SU-DHL-6 (cell line): ENCODE measurements at regions not wholly inside any gene's neighbourhood (a gene's known extent, or its start where the extent isn't known, plus 50 kb on each side); places are given as distances from the start of the nearest gene placed in this dataset.

Experiments used
- H2AFZ ChIP-seq: fragments of 200-600 bp; sonication (generic); 2 replicates; pipeline ENCODE4 v1.6.1; 2014; ENCODE audit warnings: low read depth, mild to moderate bottlenecking, moderate library complexity, mixed read lengths, antibody characterized with exemption, low read length; ENCODE audit not compliant: severe bottlenecking
- H3F3A ChIP-seq: fragments of 200-600 bp; shearing (Covaris generic); 2 replicates; pipeline ENCODE4 v1.6.0; 2016; ENCODE audit warnings: antibody characterized with exemption, mild to moderate bottlenecking; ENCODE audit not compliant: insufficient read depth
- H3K27ac ChIP-seq: fragments of 200-600 bp; sonication (generic); 2 replicates; pipeline ENCODE4 v1.5.1; 2016; ENCODE audit warnings: low read depth, mild to moderate bottlenecking, low read length, moderate library complexity, mixed read lengths
- H3K27me3 ChIP-seq: fragments of 200-600 bp; sonication (generic), shearing (Covaris generic); 2 replicates; pipeline ENCODE4 v1.6.0; 2014; ENCODE audit warnings: mild to moderate bottlenecking, low read length
- H3K36me3 ChIP-seq: fragments of 200-600 bp; sonication (generic); 2 replicates; pipeline ENCODE4 v1.6.1; 2014; ENCODE audit warnings: mild to moderate bottlenecking, low read length, mixed read lengths
- H3K4me2 ChIP-seq: fragments of 300-600, 200-600 bp; shearing (Covaris generic), sonication (generic); 2 replicates; pipeline ENCODE4 v1.6.0; 2014; ENCODE audit warnings: low read length, low read depth, mild to moderate bottlenecking; ENCODE audit not compliant: poor library complexity, severe bottlenecking
- H3K4me3 ChIP-seq: fragments of 200-600 bp; sonication (generic); 2 replicates; pipeline ENCODE4 v1.5.1; 2014; ENCODE audit warnings: antibody characterized with exemption, low read length, mild to moderate bottlenecking, mixed read lengths; ENCODE audit not compliant: insufficient read depth, poor library complexity, severe bottlenecking
- H3K79me2 ChIP-seq: fragments of 200-600 bp; sonication (generic); 2 replicates; pipeline ENCODE4 v1.6.1; 2014; ENCODE audit warnings: mild to moderate bottlenecking, low read length, moderate library complexity; ENCODE audit not compliant: insufficient read depth
- H3K9ac ChIP-seq: fragments of 200-600 bp; sonication (generic); 2 replicates; pipeline ENCODE4 v1.7.0; 2014; ENCODE audit warnings: mild to moderate bottlenecking, low read length
- H3K9me2 ChIP-seq: fragments of 200-600 bp; sonication (generic); replicated peaks from 2 replicates; pipeline ENCODE4 v1.6.1; 2014; ENCODE audit warnings: low read length; ENCODE audit not compliant: insufficient read depth
- H3K9me3 ChIP-seq: fragments of 200-600 bp; sonication (generic); 2 replicates; pipeline ENCODE4 v1.6.1; 2014; ENCODE audit warnings: low read length, mixed read lengths; ENCODE audit not compliant: insufficient read depth
- H4K20me1 ChIP-seq: fragments of 200-600 bp; sonication (generic); 2 replicates; pipeline ENCODE4 v1.6.1; 2014; ENCODE audit warnings: low read depth, mild to moderate bottlenecking, antibody characterized with exemption, low read length, moderate library complexity, mixed read lengths
- EZH2phosphoT487 ChIP-seq: fragments of 200-600 bp; sonication (generic), shearing (Covaris generic); conservative IDR thresholded peaks from 2 replicates; pipeline ENCODE4 v1.6.1; 2018; ENCODE audit warnings: mild to moderate bottlenecking, antibody characterized with exemption, low read length, moderate library complexity, mixed read lengths
- TF ChIP-seq, protein P1 (sequence below): fragments of 200-600 bp; sonication (generic); IDR thresholded peaks from one replicate; pipeline ENCODE4 v1.5.1; 2017; ENCODE audit warnings: antibody characterized with exemption, mild to moderate bottlenecking, low read length, moderate library complexity; ENCODE audit not compliant: insufficient read depth, poor library complexity, severe bottlenecking

DNA sequence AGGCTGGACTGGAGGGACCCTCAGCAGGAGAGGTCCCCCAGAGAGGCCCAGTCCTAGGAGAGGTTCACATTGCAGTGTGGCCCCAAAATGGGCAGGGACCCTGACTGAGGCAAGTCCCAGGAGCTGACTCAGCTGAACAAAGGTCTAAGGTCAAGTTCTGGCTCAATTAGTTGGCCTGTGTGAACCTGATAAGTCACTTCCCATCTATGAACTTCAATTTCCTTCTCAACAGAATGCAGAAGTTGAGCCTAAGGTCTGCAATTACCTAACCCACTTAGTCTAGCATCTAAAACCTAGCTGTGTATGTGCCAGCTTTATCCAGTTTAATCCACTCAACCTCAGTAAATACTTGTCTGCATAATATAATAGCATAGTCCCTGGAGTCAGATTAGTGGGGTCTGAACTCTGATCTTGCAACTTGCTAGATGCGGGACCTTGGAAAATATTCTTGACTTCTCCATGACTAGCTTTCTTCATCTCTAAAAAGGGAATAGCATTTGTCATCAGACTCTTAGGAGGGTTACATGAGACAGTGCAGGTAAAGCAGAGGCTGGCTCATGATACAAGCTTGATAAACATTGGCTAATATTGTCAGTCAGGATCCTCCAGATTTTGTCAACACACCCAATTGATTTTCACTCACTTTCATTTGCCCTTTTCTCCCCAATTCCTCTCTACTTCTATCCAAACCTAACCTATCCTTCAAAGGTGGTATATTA, 465.5 kb downstream of the INSC start:
- H3K9me2 ChIP-seq: no peaks in the 10 kb centered on the region
- no peak overlapping the region for H2AFZ ChIP-seq
- H3K4me3 ChIP-seq: no peak overlapping the region
- no peak overlapping the region for H3K27ac ChIP-seq
- no peaks in the 10 kb centered on the region for H3K79me2 ChIP-seq
- H3K4me2 ChIP-seq: no peak overlapping the region
- no peaks in the 10 kb centered on the region for H3F3A ChIP-seq
- TF ChIP-seq, protein P1, sequence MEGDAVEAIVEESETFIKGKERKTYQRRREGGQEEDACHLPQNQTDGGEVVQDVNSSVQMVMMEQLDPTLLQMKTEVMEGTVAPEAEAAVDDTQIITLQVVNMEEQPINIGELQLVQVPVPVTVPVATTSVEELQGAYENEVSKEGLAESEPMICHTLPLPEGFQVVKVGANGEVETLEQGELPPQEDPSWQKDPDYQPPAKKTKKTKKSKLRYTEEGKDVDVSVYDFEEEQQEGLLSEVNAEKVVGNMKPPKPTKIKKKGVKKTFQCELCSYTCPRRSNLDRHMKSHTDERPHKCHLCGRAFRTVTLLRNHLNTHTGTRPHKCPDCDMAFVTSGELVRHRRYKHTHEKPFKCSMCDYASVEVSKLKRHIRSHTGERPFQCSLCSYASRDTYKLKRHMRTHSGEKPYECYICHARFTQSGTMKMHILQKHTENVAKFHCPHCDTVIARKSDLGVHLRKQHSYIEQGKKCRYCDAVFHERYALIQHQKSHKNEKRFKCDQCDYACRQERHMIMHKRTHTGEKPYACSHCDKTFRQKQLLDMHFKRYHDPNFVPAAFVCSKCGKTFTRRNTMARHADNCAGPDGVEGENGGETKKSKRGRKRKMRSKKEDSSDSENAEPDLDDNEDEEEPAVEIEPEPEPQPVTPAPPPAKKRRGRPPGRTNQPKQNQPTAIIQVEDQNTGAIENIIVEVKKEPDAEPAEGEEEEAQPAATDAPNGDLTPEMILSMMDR: no peak
- TF ChIP-seq EZH2phosphoT487: no peak
- H4K20me1 ChIP-seq: no peaks in the 10 kb centered on the region
- no peaks in the 10 kb centered on the region for H3K27me3 ChIP-seq
- H3K9me3 ChIP-seq: no peaks in the 10 kb centered on the region
- H3K36me3 ChIP-seq: no peaks in the 10 kb centered on the region
- H3K9ac ChIP-seq: no peak overlapping the region

DNA sequence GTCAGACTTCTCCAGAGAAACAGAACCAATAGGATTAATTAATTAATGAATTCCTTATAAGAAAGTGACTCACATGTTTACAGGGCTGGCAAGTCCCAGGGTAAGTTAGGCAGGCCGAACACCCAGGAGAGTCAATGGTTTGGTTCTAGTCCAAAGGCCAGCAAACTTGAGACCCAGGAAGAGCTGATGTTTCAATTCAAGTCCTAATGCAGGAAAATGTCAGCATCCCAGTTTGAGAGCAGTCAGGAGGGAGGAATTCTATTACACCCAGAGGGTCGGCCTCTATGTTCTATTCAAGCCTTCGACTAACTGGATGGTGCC, 466.0 kb downstream of the INSC start:
- TF ChIP-seq, protein P1: no peak
- TF ChIP-seq EZH2phosphoT487: no peak
- Histone ChIP-seq H3K9me3 (no peaks in the 10 kb centered on the region), H3K27me3 (no peaks in the 10 kb centered on the region), H3K9ac (no peak overlapping the region), H3K79me2 (no peaks in the 10 kb centered on the region), H2AFZ (no peak overlapping the region), H3K4me2 (no peak overlapping the region), H3K9me2 (no peaks in the 10 kb centered on the region), H3K27ac (no peak overlapping the region), H3F3A (no peaks in the 10 kb centered on the region), H4K20me1 (no peaks in the 10 kb centered on the region), H3K4me3 (no peak overlapping the region), H3K36me3 (no peaks in the 10 kb centered on the region)

DNA sequence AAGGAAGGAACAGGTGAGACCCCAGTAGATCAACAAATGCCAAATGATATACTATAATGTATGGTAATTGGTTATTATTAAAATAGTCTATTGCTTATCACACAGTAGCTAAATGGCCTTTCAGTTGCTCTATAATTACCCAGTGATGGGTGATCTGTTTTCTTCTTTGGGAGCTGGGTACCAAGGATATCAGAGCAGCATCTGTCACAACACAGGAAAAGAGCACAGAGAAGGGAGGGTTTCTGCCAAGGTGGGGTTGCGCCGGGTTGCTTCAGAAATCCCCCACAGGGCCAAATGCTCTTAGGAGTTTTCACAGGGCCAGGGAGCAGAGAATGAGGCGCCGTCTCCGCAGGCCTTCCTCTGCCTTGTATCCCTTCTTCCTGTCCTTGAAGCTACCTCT, 469.4 kb downstream of the INSC start:
- Histone ChIP-seq H3K4me2 (no peak overlapping the region), H3K9me3 (no peaks in the 10 kb centered on the region), H2AFZ (no peak overlapping the region)

More for the DNA sequence above, 469.4 kb downstream of the INSC start:
- H3K9me2 ChIP-seq: no peaks in the 10 kb centered on the region
- no peaks in the 10 kb centered on the region for H3F3A ChIP-seq
- H3K36me3 ChIP-seq: no peaks in the 10 kb centered on the region
- no peak overlapping the region for H3K4me3 ChIP-seq
- H3K79me2 ChIP-seq: no peaks in the 10 kb centered on the region
- no peak overlapping the region for H3K9ac ChIP-seq
- TF ChIP-seq, protein P1: no peak
- no peak for TF ChIP-seq EZH2phosphoT487
- H3K27ac ChIP-seq: no peak overlapping the region
- no peaks in the 10 kb centered on the region for H4K20me1 ChIP-seq
- H3K27me3 ChIP-seq: no peaks in the 10 kb centered on the region
